OCI-LY1 (cell line): ENCODE measurements at regions not wholly inside any gene's neighbourhood (a gene's known extent, or its start where the extent isn't known, plus 50 kb on each side); places are given as distances from the start of the nearest gene placed in this dataset.

ENCODE experiments used
- H2AFZ ChIP-seq: fragments of 200-600 bp; sonication (generic), shearing (Covaris generic); 2 replicates; pipeline ENCODE4 v1.6.0; 2014; ENCODE audit warnings: antibody characterized with exemption, mild to moderate bottlenecking, low read length
- H3F3A ChIP-seq: fragments of 200-600 bp; sonication (generic), shearing (Covaris generic); 2 replicates; pipeline ENCODE4 v1.6.0; 2014; ENCODE audit warnings: mild to moderate bottlenecking, antibody characterized with exemption, low read length, moderate library complexity; ENCODE audit not compliant: insufficient read depth
- H3K27ac ChIP-seq: fragments of 200-600 bp; sonication (generic); 2 replicates; pipeline ENCODE4 v1.5.1; 2014; ENCODE audit warnings: low read length, mixed run types, mild to moderate bottlenecking, low read depth; ENCODE audit not compliant: poor library complexity, severe bottlenecking
- H3K27me3 ChIP-seq: fragments of 200-600 bp; sonication (generic); 2 replicates; pipeline ENCODE4 v1.6.0; 2014; ENCODE audit warnings: antibody characterized with exemption, mild to moderate bottlenecking, low read length, moderate library complexity; ENCODE audit not compliant: insufficient read depth
- H3K36me3 ChIP-seq: fragments of 200-600 bp; sonication (generic); 2 replicates; pipeline ENCODE4 v1.6.1; 2014; ENCODE audit warnings: mild to moderate bottlenecking, antibody characterized with exemption, low read length, moderate library complexity, mixed read lengths; ENCODE audit not compliant: insufficient read depth
- H3K4me1 ChIP-seq: fragments of 200-600 bp; sonication (generic); 2 replicates; pipeline ENCODE4 v1.5.1; 2014; ENCODE audit warnings: mild to moderate bottlenecking, low read length, moderate library complexity; ENCODE audit not compliant: insufficient read depth, severe bottlenecking
- H3K4me2 ChIP-seq: fragments of 200-600 bp; sonication (generic), shearing (Covaris generic); 2 replicates; pipeline ENCODE4 v1.6.1; 2014; ENCODE audit warnings: low read length
- H3K4me3 ChIP-seq: fragments of 200-600 bp; sonication (generic); 2 replicates; pipeline ENCODE4 v1.5.1; 2014; ENCODE audit warnings: low read length, low read depth, mild to moderate bottlenecking, mixed read lengths; ENCODE audit not compliant: poor library complexity, severe bottlenecking
- H3K79me2 ChIP-seq: fragments of 200-600 bp; shearing (Covaris generic); 2 replicates; pipeline ENCODE4 v1.6.1; 2016; ENCODE audit warnings: mixed run types, low read length, mixed read lengths; ENCODE audit not compliant: insufficient read depth
- H3K9ac ChIP-seq: fragments of 200-600 bp; sonication (generic), shearing (Covaris generic); 2 replicates; pipeline ENCODE4 v1.6.1; 2014; ENCODE audit warnings: mild to moderate bottlenecking, low read length, mixed read lengths
- H3K9me2 ChIP-seq: fragments of 200-600 bp; sonication (generic), shearing (Covaris generic); 2 replicates; pipeline ENCODE4 v1.6.1; 2014; ENCODE audit warnings: low read depth, mild to moderate bottlenecking, low read length, mixed read lengths
- H3K9me3 ChIP-seq: fragments of 200-600 bp; shearing (Covaris generic); 2 replicates; pipeline ENCODE4 v1.6.1; 2014; ENCODE audit warnings: low read length, mixed read lengths
- H4K20me1 ChIP-seq: fragments of 200-600 bp; sonication (generic), shearing (Covaris generic); 2 replicates; pipeline ENCODE4 v1.6.0; 2016; ENCODE audit warnings: mild to moderate bottlenecking, low read length; ENCODE audit not compliant: insufficient read depth
- CTCF ChIP-seq: fragments of 200-600 bp; sonication (generic), shearing (Covaris generic); IDR thresholded peaks from 2 replicates; pipeline ENCODE4 v1.5.1; 2017; ENCODE audit warnings: mild to moderate bottlenecking, antibody characterized with exemption, low read length, moderate library complexity, mixed read lengths
- EZH2 ChIP-seq: fragments of 200-600 bp; sonication (generic), shearing (Covaris generic); IDR thresholded peaks from 2 replicates; pipeline ENCODE4 v1.8.0; 2017; ENCODE audit warnings: borderline replicate concordance, mixed run types, mild to moderate bottlenecking, antibody characterized with exemption, low read length, moderate library complexity, mixed read lengths

- Histone ChIP-seq H3K9ac (no peak overlapping the region), H3K36me3 (no peaks in the 10 kb centered on the region), H3K4me2 (no peak overlapping the region), H2AFZ (no peak overlapping the region), H3K9me2 (no peaks in the 10 kb centered on the region), H4K20me1 (no peaks in the 10 kb centered on the region), H3K9me3 (no peaks in the 10 kb centered on the region), H3K4me3 (no peak overlapping the region), H3F3A (no peaks in the 10 kb centered on the region), H3K4me1 (no peaks in the 10 kb centered on the region), H3K27ac (no peak overlapping the region), H3K27me3 (no peaks in the 10 kb centered on the region), H3K79me2 (no peaks in the 10 kb centered on the region)
- TF ChIP-seq CTCF (no peak), EZH2 (no peak)
Observed at GRCh38 chr4:138492176-138492575, 250.0 kb upstream of the SLC7A11 start.

GRCh38 chr4:138488533-138488932 lies 246.4 kb upstream of the SLC7A11 start:
- H3K4me2 ChIP-seq = no peak overlapping the region
- no peak overlapping the region for H2AFZ ChIP-seq
- TF ChIP-seq EZH2 (no peak), CTCF (no peak)
- no peak overlapping the region for H3K9ac ChIP-seq
- no peaks in the 10 kb centered on the region for H3F3A ChIP-seq
- no peak overlapping the region for H3K27ac ChIP-seq
- H3K27me3 ChIP-seq = no peaks in the 10 kb centered on the region
- no peak overlapping the region for H3K4me3 ChIP-seq
- no peaks in the 10 kb centered on the region for H3K36me3 ChIP-seq
- no peaks in the 10 kb centered on the region for H3K79me2 ChIP-seq
- H4K20me1 ChIP-seq = no peaks in the 10 kb centered on the region
- no peaks in the 10 kb centered on the region for H3K9me3 ChIP-seq
- no peaks in the 10 kb centered on the region for H3K9me2 ChIP-seq
- no peaks in the 10 kb centered on the region for H3K4me1 ChIP-seq

GRCh38 chr4:138487670-138488069 lies 245.5 kb upstream of the SLC7A11 start:
- no peak overlapping the region for H3K4me2 ChIP-seq
- H3K9me3 ChIP-seq = no peaks in the 10 kb centered on the region
- no peaks in the 10 kb centered on the region for H4K20me1 ChIP-seq
- H3K27me3 ChIP-seq = no peaks in the 10 kb centered on the region
- no peak overlapping the region for H3K27ac ChIP-seq
- no peaks in the 10 kb centered on the region for H3F3A ChIP-seq
- no peaks in the 10 kb centered on the region for H3K36me3 ChIP-seq
- H2AFZ ChIP-seq = no peak overlapping the region
- H3K9ac ChIP-seq = no peak overlapping the region
- no peak for TF ChIP-seq EZH2
- TF ChIP-seq CTCF = no peak
- H3K4me1 ChIP-seq = no peaks in the 10 kb centered on the region
- H3K4me3 ChIP-seq = no peak overlapping the region
- H3K9me2 ChIP-seq = no peaks in the 10 kb centered on the region
- H3K79me2 ChIP-seq = no peaks in the 10 kb centered on the region
